ENCODE measurements at regions not wholly inside any gene's neighbourhood (a gene's known extent, or its start where the extent isn't known, plus 50 kb on each side); places are given as distances from the start of the nearest gene placed in this dataset.

GRCh38 chr7:159195946-159196345 lies 51.3 kb upstream of the VIPR2 start:
- in situ Hi-C loops (cut with HindIII; ENCODE audit: low pct_unique_long_range_greater_than_20kb, low sequenced_read_pairs) = no loop called here
- no peak for DNase-seq (ENCODE audit: low read depth in 1 of 2, low spot score in 1 of 2)
- TF ChIP-seq JUND (IDR thresholded peaks at IDR 0.05; ENCODE audit: low read depth) = no peak
